Left colon (tissue), 2 donors: ENCODE measurements at regions not wholly inside any gene's neighbourhood (a gene's known extent, or its start where the extent isn't known, plus 50 kb on each side); places are given as distances from the start of the nearest gene placed in this dataset.

Source experiments
- ATAC-seq: fragments of 200-7000 bp; cut with Tn5 transposase; one replicate; pipeline ENCODE4 v1.9.1; 2020; ENCODE audit warnings: mild to moderate bottlenecking, moderate library complexity
- DNase-seq, 2 donors: peaks; one replicate each; pipeline ENCODE4 v3.0.0-alpha.2; 2020
- intact Hi-C, 2 donors: fragments of 100-400 bp; cut with DNase I in 1 of 2; cut with micrococcal nuclease in 1 of 2; formaldehyde crosslinking; loops; one replicate each; pipeline versions ENCODE4 v1.11.2 to v1.14.0; 2022; cut with DNase I, micrococcal nuclease
- donor health status: DM: no; HTN: no; CAD: no.
- donor health status: DM: yes; HTN: yes; CAD: no.

DNA sequence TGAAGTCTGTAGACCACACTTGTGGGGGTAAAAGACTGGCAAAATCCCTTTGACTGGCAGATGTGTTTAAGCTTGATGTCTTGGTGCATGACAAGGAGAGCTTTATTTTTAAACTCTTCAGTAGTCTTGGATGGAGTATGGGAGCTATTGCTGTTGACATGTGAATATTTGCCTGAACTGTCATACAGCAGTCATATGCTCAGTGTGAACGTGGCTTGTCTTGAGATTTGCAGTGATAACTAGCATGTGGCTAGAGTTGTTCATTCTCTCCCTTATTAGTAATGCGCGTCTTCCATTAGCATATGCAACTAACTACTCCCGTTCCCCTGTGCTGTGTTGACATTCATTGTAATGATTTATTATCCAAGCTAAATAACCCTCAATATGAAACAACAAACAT lies 523.6 kb upstream of the WWC1 start:
- intact Hi-C loops: no loop called here
- ATAC-seq: no peak
- DNase-seq: no peak

DNA sequence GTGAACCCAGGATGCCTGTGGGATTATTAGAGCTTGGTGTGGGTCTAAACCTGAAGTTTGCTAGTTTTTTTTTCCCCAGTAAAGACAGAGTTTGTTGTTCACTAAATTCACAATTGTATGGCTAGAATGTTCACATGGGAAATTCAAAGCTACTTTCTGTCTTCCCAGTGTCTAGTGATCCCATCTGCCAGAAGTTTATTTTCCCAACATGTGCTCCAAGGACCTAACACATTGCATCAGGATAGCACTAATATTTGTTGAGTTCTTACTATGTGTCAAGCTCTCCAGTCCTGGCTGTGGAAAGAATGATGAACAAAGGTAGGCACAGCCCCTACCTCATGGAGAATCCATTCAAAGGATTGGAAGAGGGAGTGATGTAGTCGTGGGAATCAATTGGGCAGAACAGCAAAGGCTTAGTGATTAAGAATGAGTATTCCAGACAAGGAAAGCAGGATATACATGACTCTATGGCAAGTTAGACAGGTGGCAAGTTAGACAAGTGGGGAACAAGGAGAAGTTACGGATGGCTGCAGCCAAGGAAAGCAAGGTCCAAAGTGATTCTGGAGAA lies 521.5 kb upstream of the WWC1 start:
- ATAC-seq: no peak
- intact Hi-C loops: no loop called here
- DNase-seq: no peak

DNA sequence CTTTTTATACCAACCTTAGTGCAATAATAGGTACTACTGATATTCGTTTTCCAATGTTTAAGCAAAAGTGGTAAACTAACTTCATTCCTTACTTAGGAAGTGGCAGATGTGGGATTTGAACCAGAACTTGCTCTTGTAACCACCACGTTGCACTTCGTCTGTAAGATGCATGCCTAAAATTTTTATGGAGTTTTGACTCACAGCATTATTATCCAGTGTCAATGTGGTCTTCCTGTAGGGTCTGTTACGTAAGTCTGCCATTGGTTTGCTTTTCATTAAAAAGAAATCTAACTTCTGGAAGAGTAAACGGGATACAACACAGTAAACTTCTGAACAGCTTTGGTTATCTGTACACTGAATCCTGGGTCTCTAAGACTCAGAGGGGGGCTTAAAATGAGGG lies 521.0 kb upstream of the WWC1 start:
- ATAC-seq: no peak
- intact Hi-C loops: no loop called here
- no peak for DNase-seq

DNA sequence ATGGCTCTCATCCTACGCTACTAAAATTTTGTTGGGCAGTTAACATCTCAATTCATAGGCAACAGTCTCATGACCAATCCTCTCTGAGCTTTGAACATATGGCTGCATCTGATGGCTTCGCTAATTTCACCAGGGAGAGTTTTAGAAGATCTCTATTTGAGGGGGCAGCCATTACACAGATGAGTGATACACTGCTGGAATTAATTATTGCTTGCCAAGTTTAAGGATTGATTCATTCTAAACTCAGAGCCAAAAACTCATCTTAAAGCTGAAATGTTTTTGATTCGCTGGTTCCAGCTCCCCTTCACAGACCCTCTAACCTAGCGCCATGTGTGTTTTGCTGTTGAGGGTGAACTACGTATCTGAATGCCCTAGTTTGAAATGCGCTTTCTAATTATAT lies 519.9 kb upstream of the WWC1 start:
- no peak for DNase-seq
- intact Hi-C loops: no loop called here

DNA sequence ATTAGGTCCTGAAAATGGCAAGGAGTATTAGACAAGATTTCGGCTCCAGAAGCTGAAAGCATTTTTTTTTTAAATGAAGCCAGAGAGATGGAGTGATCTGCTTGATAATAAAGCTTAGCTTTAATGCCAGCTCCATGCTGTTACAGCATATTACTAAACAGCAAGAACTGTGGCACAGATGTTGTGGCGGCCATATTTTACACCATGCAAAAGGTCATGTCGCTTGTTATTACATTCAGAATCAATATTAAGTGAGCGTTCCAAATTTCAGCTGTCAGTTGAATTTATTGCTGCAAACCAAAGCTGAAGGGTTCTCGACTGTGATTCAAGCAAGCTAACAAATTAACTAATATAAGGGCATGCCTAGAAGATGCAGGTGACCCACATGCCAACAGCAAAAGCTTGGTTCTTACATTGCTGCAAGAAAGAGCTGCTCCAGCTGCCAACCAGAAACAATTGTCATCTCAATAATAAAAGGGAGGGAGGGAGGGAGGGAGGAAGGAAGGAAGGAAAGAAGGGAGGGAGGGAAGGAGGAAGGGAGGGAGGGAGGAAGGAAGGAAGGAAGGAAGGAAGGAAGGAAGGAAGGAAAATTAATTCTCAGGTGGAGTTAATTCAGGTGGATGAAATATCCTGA lies 517.7 kb upstream of the WWC1 start:
- DNase-seq (no peak), ATAC-seq (no peak)
- intact Hi-C loops: no loop called here

More for the DNA sequence above, 519.9 kb upstream of the WWC1 start:
- no peak for ATAC-seq

DNA sequence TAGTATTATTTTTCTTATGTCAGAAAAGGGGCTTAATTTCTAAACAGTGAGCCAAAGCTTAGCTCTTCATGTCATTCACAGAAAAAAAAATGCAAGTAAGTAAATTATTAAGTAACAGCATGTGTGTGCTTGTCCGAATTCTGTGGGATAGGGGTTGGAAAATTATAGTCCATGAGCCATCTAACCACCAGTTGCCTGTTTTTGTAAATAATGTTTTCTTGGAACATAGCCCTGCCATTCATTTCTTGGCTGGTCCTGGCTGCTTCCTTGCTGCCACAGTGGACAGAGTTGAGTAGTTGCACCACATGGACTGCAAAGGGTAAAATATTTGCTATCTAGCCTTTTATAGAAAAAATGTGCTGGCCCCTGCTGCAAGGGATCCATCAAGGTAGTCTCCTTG lies 513.7 kb upstream of the WWC1 start:
- ATAC-seq (no peak), DNase-seq (no peak)
- intact Hi-C loops: no loop called here

DNA sequence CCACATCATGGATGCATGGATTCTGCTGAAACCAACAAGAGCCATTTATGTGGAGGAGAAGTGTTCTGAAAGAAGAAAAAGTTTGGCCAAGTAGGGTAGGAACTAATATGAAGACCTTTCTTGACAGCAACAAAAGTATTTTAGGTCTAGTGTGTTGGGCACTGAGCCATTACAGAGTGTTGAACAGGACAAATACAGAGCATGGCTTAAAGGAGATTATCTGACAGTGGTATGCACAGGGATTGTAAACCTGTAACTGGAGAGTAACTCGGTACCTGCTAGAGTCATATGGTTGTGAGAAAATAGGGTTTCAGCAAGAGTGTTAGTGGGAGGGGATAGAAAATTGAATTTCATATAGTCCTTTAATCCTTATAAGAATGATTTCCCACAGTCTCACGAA lies 513.2 kb upstream of the WWC1 start:
- ATAC-seq: no peak
- intact Hi-C loops: no loop called here
- DNase-seq: no peak

DNA sequence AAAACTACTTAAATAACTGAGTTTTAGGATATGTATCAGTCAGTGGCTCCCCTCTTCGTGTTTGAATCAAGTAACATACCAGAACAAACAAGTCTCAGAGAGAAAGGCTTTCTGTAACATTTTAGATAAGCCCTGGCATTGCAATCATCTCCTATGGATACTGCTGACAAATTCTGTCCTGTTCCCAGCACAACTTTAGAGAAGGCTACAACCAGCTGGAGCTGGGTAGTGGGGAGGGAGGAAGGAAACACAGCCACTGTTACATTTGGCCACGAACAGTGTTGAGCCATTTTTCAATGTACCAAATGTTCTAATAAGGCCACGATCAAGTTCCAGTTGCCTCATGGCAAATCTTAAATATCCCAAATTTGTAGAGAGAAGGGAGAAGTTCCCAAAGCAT lies 511.8 kb upstream of the WWC1 start:
- no peak for ATAC-seq
- intact Hi-C loops: no loop called here
- no peak for DNase-seq

DNA sequence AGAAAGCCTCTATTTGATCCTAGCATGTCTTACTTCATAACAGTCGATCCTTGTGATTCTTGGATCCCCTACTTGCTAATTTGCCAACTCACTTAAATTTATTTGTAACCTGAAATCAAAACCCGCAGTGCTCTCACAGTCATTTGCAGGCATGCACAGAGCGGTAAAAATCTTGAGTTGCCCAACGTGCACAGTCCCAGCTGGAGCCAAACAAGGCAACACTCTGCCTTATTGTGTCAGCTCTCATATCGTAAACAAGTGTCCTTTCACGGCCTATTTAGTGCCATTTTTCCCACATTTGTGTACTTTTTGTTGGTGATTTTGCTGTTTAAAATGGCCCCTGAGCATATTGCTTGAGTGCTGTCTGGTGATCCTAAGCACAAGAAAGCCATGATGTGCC lies 511.3 kb upstream of the WWC1 start:
- DNase-seq (no peak), ATAC-seq (no peak)
- intact Hi-C loops: no loop called here

DNA sequence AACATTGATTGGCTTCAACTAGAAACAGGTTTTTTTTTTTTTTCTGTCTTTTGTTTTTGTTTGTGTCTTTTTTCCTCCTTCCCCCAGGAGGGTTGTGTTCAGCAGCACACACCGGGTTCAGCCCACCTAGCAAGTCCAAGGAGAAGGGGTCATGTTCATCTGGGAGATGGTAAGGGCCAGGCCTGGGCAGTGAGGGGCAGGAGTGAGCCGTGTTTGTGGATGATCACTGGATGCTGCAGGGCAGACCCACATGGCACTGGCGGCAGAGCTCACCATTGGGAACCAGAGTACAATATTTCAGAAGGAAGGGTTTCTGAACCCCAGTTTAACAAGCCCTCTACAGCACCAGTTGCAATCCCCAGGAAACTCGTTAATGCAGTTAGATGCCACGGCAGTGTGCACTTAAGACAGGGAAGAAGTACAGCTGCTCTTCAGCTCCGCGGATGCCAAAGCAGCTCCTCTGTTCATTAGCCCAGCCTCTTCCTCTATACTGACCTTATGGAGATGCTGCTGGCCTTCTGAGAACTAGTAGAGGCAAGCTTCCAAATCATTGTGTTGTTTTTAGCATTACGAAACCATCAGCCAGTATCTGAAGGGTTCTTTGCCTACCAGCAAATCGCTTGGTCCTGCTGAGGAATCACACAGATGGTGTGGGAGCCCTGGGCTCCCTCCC lies 508.2 kb upstream of the WWC1 start:
- DNase-seq (no peak), ATAC-seq (no peak)
- intact Hi-C loops: no loop called here

DNA sequence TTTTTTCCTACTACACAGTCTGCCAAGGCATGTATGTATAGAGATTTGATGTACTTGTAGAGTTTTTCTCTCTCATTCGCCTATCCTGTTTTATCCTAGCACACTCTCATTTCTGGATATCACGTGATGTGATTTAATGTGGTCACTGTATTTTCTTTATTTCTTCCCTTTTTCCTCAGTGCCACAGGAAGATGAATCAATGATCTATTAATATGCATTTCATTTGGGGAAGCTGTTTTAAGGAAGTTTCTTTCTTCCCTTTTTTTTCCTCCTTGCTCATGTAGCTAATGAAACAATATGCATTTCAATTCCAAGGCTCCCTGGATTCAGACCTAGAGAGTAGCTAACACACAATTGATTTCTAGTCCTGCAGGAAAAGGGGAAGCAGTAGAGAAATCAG lies 506.3 kb upstream of the WWC1 start:
- ATAC-seq: no peak
- intact Hi-C loops: no loop called here
- no peak for DNase-seq

DNA sequence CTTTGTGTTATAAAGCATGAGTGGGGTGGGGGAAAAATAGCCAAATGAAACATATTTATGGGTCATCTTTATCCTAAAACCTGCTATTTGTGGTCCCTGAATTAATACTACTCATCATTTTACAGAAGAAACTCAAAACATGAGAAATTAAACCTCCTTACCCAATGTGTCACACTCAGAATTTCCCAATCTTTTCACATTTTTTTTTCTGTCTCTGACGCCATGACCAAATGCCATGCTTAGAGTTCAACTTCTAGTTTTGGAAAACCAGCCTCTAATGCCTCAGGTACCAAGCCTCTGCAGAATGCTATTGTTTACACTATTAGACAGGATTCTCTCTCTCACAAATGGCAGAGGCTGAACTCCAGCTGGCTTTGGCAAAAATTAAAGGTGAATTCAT lies 505.5 kb upstream of the WWC1 start:
- no peak for ATAC-seq
- DNase-seq: no peak
- intact Hi-C loops: no loop called here

DNA sequence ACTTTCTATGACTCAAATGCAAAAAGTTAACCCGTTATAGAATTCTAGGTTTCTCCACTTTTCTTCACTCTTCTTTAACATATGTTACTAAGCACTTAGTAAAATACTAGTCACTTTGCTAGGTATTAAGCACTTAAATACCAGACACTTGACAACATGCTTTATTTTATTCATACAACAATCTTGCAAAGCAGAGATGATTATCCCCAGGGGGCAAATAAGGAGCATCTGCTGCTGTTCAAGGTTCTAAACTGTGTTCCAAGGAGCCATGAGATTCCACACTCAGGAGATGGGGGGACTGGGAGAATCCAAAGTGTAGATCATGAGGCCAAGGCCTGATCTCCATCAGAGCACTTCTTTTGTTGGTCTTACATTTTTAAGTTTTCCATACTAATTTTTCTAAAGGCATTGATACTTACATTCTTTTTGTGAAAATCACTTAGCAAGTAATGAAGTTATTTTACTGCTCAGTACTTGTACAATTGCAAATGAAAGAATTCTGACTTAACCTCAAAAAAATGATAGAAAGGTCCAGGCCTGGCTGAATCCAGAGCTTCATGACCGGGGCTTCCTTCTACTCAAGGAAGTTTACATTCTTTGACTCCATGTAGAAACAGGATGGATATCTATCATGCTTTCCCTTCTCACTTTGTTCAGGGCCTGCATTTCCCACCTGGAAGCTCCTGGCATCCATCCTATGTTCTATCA lies 504.4 kb upstream of the WWC1 start:
- DNase-seq: no peak
- ATAC-seq: no peak
- intact Hi-C loops: no loop called here

DNA sequence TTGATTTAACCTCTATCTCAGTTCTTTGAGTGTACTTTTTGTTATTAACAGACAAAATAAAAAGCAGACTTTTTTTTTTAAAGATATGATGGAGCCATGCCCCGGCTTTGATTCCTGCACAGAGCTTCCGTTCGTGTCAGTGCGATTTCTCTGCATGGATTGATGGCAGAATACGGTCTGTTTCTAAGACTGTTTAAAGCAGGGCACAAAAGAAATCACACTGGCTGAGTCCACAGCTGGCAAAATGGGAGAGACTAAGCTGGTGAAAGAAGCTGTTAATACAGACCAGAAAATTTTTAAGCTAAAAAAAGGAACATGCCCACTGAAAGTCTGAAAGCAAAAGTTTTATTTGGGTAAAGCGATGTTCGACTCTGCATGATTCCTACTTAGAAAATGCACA lies 501.4 kb upstream of the WWC1 start:
- DNase-seq (no peak), ATAC-seq (no peak)
- intact Hi-C loops: no loop called here

DNA sequence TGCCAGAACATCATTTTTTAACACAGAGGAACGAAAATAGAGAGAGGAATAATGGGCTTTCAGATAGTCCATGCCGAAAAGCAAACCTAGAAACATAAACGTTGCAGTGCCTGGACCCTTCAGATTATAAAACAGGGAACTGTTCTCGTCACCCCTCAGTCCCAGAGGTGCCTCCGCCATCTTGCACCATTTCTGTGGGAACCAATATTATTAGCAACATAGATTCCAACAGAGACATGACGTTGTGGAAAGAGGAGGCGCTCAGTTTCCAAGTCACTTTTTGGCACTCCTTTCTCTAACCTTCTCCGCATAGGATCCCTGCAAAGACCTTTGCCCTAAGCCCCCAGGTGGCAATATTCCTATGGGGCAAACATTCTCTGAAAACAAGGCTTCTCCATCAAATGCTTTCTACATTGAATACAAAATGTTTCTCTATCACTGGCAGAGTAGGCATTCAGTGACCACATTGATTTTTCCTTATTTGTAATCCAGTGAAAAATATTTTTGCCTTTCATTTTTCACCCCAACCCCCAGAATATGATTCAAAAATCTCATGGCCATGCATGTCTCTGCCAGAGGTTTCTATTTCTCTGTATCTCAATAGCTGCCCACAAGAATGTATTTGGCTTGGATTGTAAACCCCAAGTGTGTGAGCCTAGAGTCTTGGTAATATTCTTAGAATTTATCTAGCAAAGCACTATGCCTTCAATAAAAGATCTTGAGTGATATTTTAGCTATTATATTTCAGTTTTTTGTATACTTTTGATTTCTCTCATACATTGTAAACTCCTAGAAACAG lies 500.8 kb upstream of the WWC1 start:
- intact Hi-C loops: no loop called here
- no peak for DNase-seq
- no peak for ATAC-seq

DNA sequence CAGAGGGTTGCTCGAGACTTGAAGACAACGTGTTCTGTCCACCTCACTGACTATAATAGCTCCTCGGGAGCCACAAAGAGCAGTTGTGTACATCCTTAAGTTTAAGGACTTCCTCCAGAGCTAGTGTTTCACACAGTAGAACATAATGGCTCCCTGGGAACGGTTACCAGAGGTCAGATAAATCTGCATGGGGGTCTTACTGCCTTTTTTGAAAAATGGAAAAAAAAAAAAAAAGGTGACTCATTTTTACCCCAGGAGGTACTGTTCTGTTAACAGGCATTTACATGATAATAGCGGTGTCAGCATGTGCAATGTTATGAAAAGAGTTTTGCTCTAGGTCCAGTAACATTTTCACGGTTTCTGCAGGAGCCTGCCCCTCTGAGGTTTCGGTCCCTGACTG lies 498.9 kb upstream of the WWC1 start:
- ATAC-seq (no peak), DNase-seq (no peak)
- intact Hi-C loops: no loop called here

DNA sequence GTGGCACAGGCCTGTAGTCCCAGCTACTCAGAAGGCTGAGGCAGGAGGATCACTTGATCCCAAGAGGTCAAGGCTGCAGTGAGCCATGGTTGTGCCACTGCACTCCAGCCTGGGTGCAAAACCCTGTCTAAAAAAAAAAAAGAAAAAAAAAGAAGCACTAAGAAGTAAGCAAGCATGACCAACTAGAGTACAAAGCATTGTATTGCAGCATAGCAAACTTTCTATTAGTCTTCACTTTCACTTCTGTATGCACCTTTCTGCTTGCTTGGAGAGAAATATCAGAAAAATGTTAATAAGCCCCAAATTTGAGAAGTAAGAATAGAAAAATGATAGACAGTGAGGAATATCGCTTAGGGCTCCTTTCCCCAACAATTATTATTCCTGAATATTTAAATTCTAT lies 497.7 kb upstream of the WWC1 start:
- intact Hi-C loops: no loop called here
- no peak for DNase-seq
- ATAC-seq: no peak

DNA sequence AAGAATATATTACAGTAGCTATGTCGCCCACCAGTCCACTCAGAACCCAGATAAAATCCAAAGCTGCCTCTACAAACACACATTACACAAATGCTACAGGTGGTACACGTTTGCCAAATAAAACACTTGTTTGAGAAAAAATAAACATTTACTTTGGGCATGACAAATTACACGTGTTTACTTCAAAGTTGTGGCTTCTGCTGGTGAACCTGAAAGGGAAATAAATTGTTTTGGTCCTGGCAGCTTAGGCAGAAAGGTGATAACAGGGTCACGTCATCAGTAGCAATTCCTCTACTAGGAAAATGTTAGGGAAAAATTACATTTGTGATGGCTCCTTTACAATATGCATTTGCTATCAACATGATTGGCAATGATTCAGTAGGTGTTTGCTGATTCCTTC lies 497.3 kb upstream of the WWC1 start:
- intact Hi-C loops: no loop called here
- ATAC-seq (no peak), DNase-seq (no peak)

DNA sequence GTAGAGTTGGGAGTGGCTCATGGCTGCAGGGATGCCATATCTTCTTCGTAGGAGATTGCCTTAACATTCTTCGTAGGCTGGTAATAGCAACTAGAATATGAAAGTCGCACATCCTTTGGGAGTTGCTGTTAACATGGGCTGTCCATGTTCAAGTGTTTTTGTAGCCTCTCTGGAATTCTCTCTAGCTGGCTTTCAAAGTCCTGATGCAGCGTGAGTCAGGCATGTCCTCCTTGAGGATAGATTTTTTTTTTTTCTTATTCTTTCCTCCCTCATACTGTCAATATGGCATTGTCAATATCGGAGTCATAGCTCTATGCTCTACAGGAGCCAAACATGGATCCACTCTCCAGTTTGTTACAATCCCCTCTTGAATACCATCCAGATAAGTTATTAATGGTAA lies 494.8 kb upstream of the WWC1 start:
- ATAC-seq (no peak), DNase-seq (no peak)
- intact Hi-C loops: no loop called here

DNA sequence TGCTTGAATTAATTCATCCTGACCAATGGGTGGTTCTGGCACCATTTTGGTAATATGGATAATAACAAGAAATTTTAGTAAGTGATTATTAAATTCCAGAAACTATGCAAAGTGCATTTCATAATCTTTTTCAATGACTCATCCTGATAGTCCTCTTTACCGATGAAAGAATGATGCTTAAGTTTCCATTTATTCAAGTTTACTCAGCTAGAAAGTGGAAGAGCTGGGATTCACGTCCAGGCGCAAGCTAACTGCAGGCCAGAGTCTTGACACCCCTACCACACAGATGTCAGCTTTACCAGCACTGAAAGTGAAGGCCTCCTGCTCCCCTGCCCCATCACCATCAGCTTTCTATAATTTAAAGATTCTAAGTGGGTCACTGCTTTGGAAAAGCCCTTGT lies 493.5 kb upstream of the WWC1 start:
- intact Hi-C loops: no loop called here
- ATAC-seq: no peak

More for the DNA sequence above, 493.5 kb upstream of the WWC1 start:
- no peak for DNase-seq
